ENCODE measurements at regions not wholly inside any gene's neighbourhood (a gene's known extent, or its start where the extent isn't known, plus 50 kb on each side); places are given as distances from the start of the nearest gene placed in this dataset.

DNA sequence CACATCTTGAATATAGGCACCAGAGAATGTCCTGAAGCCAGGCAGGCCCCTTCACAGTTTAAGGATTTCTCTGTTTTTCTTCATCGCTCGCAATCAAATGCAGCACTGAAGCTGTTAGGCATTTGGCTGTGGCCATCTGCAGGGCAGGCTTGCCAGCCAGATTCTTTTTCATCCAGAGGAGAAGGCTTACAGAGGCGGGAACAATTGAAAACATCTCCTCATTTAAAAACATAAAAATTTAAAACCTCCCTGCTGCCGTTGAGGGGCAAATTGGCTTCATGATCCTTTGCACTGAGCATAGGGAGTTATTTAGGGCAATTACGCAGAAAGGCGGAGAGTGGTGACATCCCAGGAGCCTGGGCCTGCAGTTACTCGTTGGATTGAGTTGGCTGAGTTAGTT, 500.0 kb downstream of the TYW1 start:
- 28% methylated on average over 6 of the region's 7 CpGs; no CpG with 5 or more reads in 1 of the 2 experiments for WGBS, 2 experiments (ENCODE audit: extremely low coverage in 2 of 2, insufficient read length in 1 of 2)
- H3K79me1 ChIP-seq (ENCODE audit: low read depth in 1 of 2, low read length in 2 of 2): no peaks in the 10 kb centered on the region
- no peaks in the 10 kb centered on the region for H3K4me1 ChIP-seq (ENCODE audit: control insufficient read depth, insufficient read depth, low read length)
- 0 out of 2 replicates have a peak, but pooled peaks cover 6% of the 10 kb centered on the region for H3K9me3 ChIP-seq (ENCODE audit: control insufficient read depth, insufficient read depth, low read length)
- no peak overlapping the region for H4K8ac ChIP-seq (ENCODE audit: low read depth in 2 of 2, low read length in 2 of 2)
- H2AK5ac ChIP-seq (ENCODE audit: low read depth, low read length): no peak overlapping the region
- no peak for TF ChIP-seq POLR2A (IDR thresholded peaks at IDR 0.05; ENCODE audit: low read depth, low read length)
- TF ChIP-seq MAFK (IDR thresholded peaks at IDR 0.05; ENCODE audit: low read depth, low read length): no peak
- TF ChIP-seq, protein P1, sequence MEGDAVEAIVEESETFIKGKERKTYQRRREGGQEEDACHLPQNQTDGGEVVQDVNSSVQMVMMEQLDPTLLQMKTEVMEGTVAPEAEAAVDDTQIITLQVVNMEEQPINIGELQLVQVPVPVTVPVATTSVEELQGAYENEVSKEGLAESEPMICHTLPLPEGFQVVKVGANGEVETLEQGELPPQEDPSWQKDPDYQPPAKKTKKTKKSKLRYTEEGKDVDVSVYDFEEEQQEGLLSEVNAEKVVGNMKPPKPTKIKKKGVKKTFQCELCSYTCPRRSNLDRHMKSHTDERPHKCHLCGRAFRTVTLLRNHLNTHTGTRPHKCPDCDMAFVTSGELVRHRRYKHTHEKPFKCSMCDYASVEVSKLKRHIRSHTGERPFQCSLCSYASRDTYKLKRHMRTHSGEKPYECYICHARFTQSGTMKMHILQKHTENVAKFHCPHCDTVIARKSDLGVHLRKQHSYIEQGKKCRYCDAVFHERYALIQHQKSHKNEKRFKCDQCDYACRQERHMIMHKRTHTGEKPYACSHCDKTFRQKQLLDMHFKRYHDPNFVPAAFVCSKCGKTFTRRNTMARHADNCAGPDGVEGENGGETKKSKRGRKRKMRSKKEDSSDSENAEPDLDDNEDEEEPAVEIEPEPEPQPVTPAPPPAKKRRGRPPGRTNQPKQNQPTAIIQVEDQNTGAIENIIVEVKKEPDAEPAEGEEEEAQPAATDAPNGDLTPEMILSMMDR (conservative IDR thresholded peaks at IDR 0.05; ENCODE audit: low read depth, low read length): no peak
- no peak for TF ChIP-seq MAZ (IDR thresholded peaks at IDR 0.05; ENCODE audit: borderline replicate concordance, low read depth, low read length)
- TF ChIP-seq FOS (IDR thresholded peaks at IDR 0.05; ENCODE audit: low read depth, low read length): no peak
- no peak for TF ChIP-seq BHLHE40 (IDR thresholded peaks at IDR 0.05; ENCODE audit: low read depth, low read length)
- no peak for TF ChIP-seq RFX5 (IDR thresholded peaks at IDR 0.05; ENCODE audit: low read depth, low read length)
- no peak for TF ChIP-seq MXI1 (IDR thresholded peaks at IDR 0.05; ENCODE audit: borderline replicate concordance, low read depth, low read length)
- no peak for TF ChIP-seq RAD21 (IDR thresholded peaks at IDR 0.05; ENCODE audit: low read length)
- no peak for TF ChIP-seq RCOR1 (IDR thresholded peaks at IDR 0.05; ENCODE audit: insufficient replicate concordance, low read length)
- no peak for TF ChIP-seq SMC3 (IDR thresholded peaks at IDR 0.05; ENCODE audit: low read depth, low read length)
- no peak overlapping the region for H3K56ac ChIP-seq (ENCODE audit: extremely low read depth, insufficient read depth, low read length)
- ChIA-PET POLR2A (ENCODE audit: unreplicated experiment) (no interaction called here), CTCF (no interaction called here)
- H3K27me3 ChIP-seq (ENCODE audit: control insufficient read depth, insufficient read depth, low read length): no peaks in the 10 kb centered on the region
- dilution Hi-C loops (cut with HindIII; ENCODE audit: low sequenced_read_pairs, unreplicated experiment): no loop called here
- H3K36me3 ChIP-seq (ENCODE audit: control insufficient read depth, insufficient read depth, low read length): no peaks in the 10 kb centered on the region
- H4K91ac ChIP-seq (ENCODE audit: insufficient read depth, low read depth, low read length): no peak overlapping the region
- H3K27ac ChIP-seq (ENCODE audit: insufficient read depth, low read length): no peak overlapping the region
- in situ Hi-C loops (cut with MboI; ENCODE audit: low sequenced_read_pairs): no loop called here
- no peak overlapping the region for H3K4me3 ChIP-seq (ENCODE audit: insufficient read depth, low read depth, low read length)
- intact Hi-C loops (cut with micrococcal nuclease): no loop called here
- no peak overlapping the region for H2BK15ac ChIP-seq (ENCODE audit: low read depth, low read length)
- no peak overlapping the region for H2BK5ac ChIP-seq (ENCODE audit: low read depth, low read length, poor library complexity, severe bottlenecking)
- H2BK120ac ChIP-seq (ENCODE audit: low read depth, low read length): no peak overlapping the region
- no peak overlapping the region for H3K23ac ChIP-seq (ENCODE audit: low read depth, low read length)
- H3K14ac ChIP-seq (replicated peaks; ENCODE audit: low read depth, low read length): no peak overlapping the region
- DNase-seq (no peak), ATAC-seq (ENCODE audit: low read depth) (no peak)
- no peak overlapping the region for H2AFZ ChIP-seq (replicated peaks; ENCODE audit: low read length, poor library complexity)
- no peak overlapping the region for H2AK9ac ChIP-seq (replicated peaks; ENCODE audit: low read depth, low read length, poor library complexity)
- no peak overlapping the region for H4K5ac ChIP-seq (ENCODE audit: low read depth, low read length)
- no peak overlapping the region for H3K18ac ChIP-seq (ENCODE audit: low read depth, low read length)
- H4K20me1 ChIP-seq (ENCODE audit: insufficient read depth, low read length): no peaks in the 10 kb centered on the region
- no peak overlapping the region for H3K9ac ChIP-seq (ENCODE audit: low read depth, low read length)
- BruUV-seq (replicated peaks): no TSS peak
- no peak overlapping the region for H3K4me2 ChIP-seq (ENCODE audit: low read depth, low read length)
- H3K4ac ChIP-seq (ENCODE audit: low read depth, low read length): no peak overlapping the region
- H2BK20ac ChIP-seq (ENCODE audit: low read depth, low read length): no peak overlapping the region
- H3K9me1 ChIP-seq (ENCODE audit: insufficient read depth, low read length): no peaks in the 10 kb centered on the region

All from IMR-90 (cell line).